Tibial artery (tissue), 4 donors: ENCODE measurements at regions not wholly inside any gene's neighbourhood (a gene's known extent, or its start where the extent isn't known, plus 50 kb on each side); places are given as distances from the start of the nearest gene placed in this dataset.

Source experiments
- DNase-seq, 2 donors: peaks; one replicate each; pipeline ENCODE4 v3.0.0-alpha.2; 2019
- H3K27ac ChIP-seq, 2 donors: fragments of 200-600 bp; sonication (generic) in 1 of 2; 1 replicate in 1 of 2; 2 replicates in 1 of 2; pipeline ENCODE4 v1.5.1; 2018 to 2019; ENCODE audit warnings: mild to moderate bottlenecking in 1 of 2
- H3K27me3 ChIP-seq, 2 donors: fragments of 200-600 bp; sonication (generic) in 1 of 2; one replicate each; pipeline versions ENCODE4 v1.5.1 to v1.6.0; 2016 to 2019
- H3K36me3 ChIP-seq, 3 donors: fragments of 200-600 bp; sonication (generic) in 2 of 3; one replicate each; pipeline ENCODE4 v1.5.1; 2016 to 2019; ENCODE audit warnings: mild to moderate bottlenecking in 2 of 3
- H3K4me1 ChIP-seq, 4 donors: fragments of 200-600 bp; sonication (generic) in 2 of 4; 1 replicate in 3 of 4; 2 replicates in 1 of 4; pipeline ENCODE4 v1.5.1; 2016 to 2019
- H3K4me3 ChIP-seq, 2 donors: fragments of 200-600 bp; sonication (generic) in 1 of 2; 1 replicate in 1 of 2; 2 replicates in 1 of 2; pipeline ENCODE4 v1.5.1; 2018 to 2019; ENCODE audit warnings: mild to moderate bottlenecking in 2 of 2
- H3K9me3 ChIP-seq, 3 donors: fragments of 200-600 bp; sonication (generic) in 1 of 3; one replicate each; pipeline ENCODE4 v1.5.1; 2016 to 2019
- CTCF ChIP-seq, 2 experiments: fragments of 200-600 bp in 1 of 2; fragments of 450-650 bp in 1 of 2; IDR thresholded peaks; one replicate each; pipeline ENCODE4 v1.5.1; 2017 to 2019; ENCODE audit warnings: antibody characterized with exemption in 2 of 2, mild to moderate bottlenecking in 1 of 2, moderate library complexity in 1 of 2
- intact Hi-C: fragments of 100-400 bp; cut with DNase I; formaldehyde crosslinking; loops from one replicate; pipeline ENCODE4 v1.15.0; 2023; ENCODE audit warnings: low total_unique reads

GRCh38 chr12:93316623-93316971 is 61.1 kb upstream of the NUDT4 start:
- Histone ChIP-seq H3K9me3 (no peaks in the 10 kb centered on the region), H3K36me3 (no peaks in the 10 kb centered on the region), H3K4me3 (no peak overlapping the region), H3K27ac (no peak overlapping the region), H3K4me1 (peaks cover 0 to 11% (median 1%) of the 10 kb centered on the region in 4 donors), H3K27me3 (no peaks in the 10 kb centered on the region)
- intact Hi-C loops, result no loop called here
- no peak for DNase-seq
- TF ChIP-seq CTCF (IDR thresholded peaks at IDR 0.05), result no peak

GRCh38 chr12:93317227-93317626 is 60.5 kb upstream of the NUDT4 start:
- TF ChIP-seq CTCF (IDR thresholded peaks at IDR 0.05), result no peak
- H3K36me3 ChIP-seq, result no peaks in the 10 kb centered on the region
- no peak overlapping the region for H3K27ac ChIP-seq
- H3K4me3 ChIP-seq, result no peak overlapping the region
- peaks cover 0 to 11% (median 1%) of the 10 kb centered on the region in 4 donors for H3K4me1 ChIP-seq
- H3K27me3 ChIP-seq, result no peaks in the 10 kb centered on the region
- H3K9me3 ChIP-seq, result no peaks in the 10 kb centered on the region
- DNase-seq, result no peak
- intact Hi-C loops, result no loop called here

- no peak for TF ChIP-seq CTCF (IDR thresholded peaks at IDR 0.05)
- Histone ChIP-seq H3K4me3 (no peak overlapping the region), H3K27ac (no peak overlapping the region), H3K4me1 (peaks cover 0 to 11% (median 1%) of the 10 kb centered on the region in 4 donors), H3K36me3 (no peaks in the 10 kb centered on the region), H3K9me3 (no peaks in the 10 kb centered on the region), H3K27me3 (no peaks in the 10 kb centered on the region)
- intact Hi-C loops, result no loop called here
- DNase-seq, result no peak
These were observed 58.8 kb upstream of the NUDT4 start for GRCh38 chr12:93318720-93319522.

GRCh38 chr12:93319523-93320050 is 58.1 kb upstream of the NUDT4 start:
- H3K36me3 ChIP-seq, result no peaks in the 10 kb centered on the region
- peaks cover 0 to 11% (median 1%) of the 10 kb centered on the region in 4 donors for H3K4me1 ChIP-seq
- no peak for TF ChIP-seq CTCF (IDR thresholded peaks at IDR 0.05)
- no peak overlapping the region for H3K27ac ChIP-seq
- H3K4me3 ChIP-seq, result no peak overlapping the region
- DNase-seq, result no peak
- intact Hi-C loops, result no loop called here
- no peaks in the 10 kb centered on the region for H3K27me3 ChIP-seq
- no peaks in the 10 kb centered on the region for H3K9me3 ChIP-seq

- Histone ChIP-seq H3K4me3 (no peak overlapping the region), H3K27ac (no peak overlapping the region), H3K27me3 (no peaks in the 10 kb centered on the region), H3K9me3 (no peaks in the 10 kb centered on the region), H3K36me3 (no peaks in the 10 kb centered on the region), H3K4me1 (peaks cover 0 to 11% (median 1%) of the 10 kb centered on the region in 4 donors)
- TF ChIP-seq CTCF (IDR thresholded peaks at IDR 0.05), result no peak
- intact Hi-C loops, result no loop called here
- DNase-seq, result no peak
These were observed 54.9 kb upstream of the NUDT4 start for GRCh38 chr12:93322784-93323183.
